Muscle layer of duodenum (tissue), 2 donors: ENCODE measurements at regions not wholly inside any gene's neighbourhood (a gene's known extent, or its start where the extent isn't known, plus 50 kb on each side); places are given as distances from the start of the nearest gene placed in this dataset.
"Not testable (repeated sequence)": the region's sequence is repeated elsewhere in the genome, so short reads cannot be mapped to it uniquely, and the experiment has no call there.

Experiments
- H3K27ac ChIP-seq: one replicate; pipeline ENCODE4 v1.7.0; 2013; ENCODE audit warnings: mild to moderate bottlenecking, low read length
- H3K27me3 ChIP-seq: one replicate; pipeline ENCODE4 v1.7.0; 2013; ENCODE audit warnings: low read depth, mild to moderate bottlenecking, control low read depth, low read length
- H3K36me3 ChIP-seq, 2 donors: one replicate each; pipeline ENCODE4 v1.7.0; 2013; ENCODE audit warnings: low read length in 2 of 2, control low read depth in 1 of 2, mild to moderate bottlenecking in 1 of 2; ENCODE audit not compliant: insufficient read depth in 2 of 2, control insufficient read depth in 1 of 2
- H3K4me1 ChIP-seq, 2 donors: one replicate each; pipeline ENCODE4 v1.7.0; 2013; ENCODE audit warnings: low read length in 2 of 2, mild to moderate bottlenecking in 2 of 2, control low read depth in 1 of 2, moderate library complexity in 1 of 2; ENCODE audit not compliant: insufficient read depth in 2 of 2, control insufficient read depth in 1 of 2
- H3K4me3 ChIP-seq, 2 donors: one replicate each; pipeline ENCODE4 v1.7.0; 2013; ENCODE audit warnings: low read length in 2 of 2, low read depth in 1 of 2, mild to moderate bottlenecking in 1 of 2
- H3K9me3 ChIP-seq, 2 donors: one replicate each; pipeline ENCODE4 v1.7.0; 2013; ENCODE audit warnings: low read length in 2 of 2, control low read depth in 1 of 2, mild to moderate bottlenecking in 1 of 2; ENCODE audit not compliant: control insufficient read depth in 1 of 2
- donor health status: healthy.

- H3K27ac ChIP-seq, H3K4me1 ChIP-seq, H3K4me3 ChIP-seq, H3K27me3 ChIP-seq, H3K9me3 ChIP-seq, H3K36me3 ChIP-seq: not testable (repeated sequence)
Measured at GRCh38 chr22:22376884-22377283, 131.7 kb downstream of the ZNF280B start.

GRCh38 chr22:22377335-22377734, 131.2 kb downstream of the ZNF280B start:
- H3K9me3 ChIP-seq, result no peaks in the 10 kb centered on the region
- no peaks in the 10 kb centered on the region for H3K4me1 ChIP-seq
- no peak overlapping the region for H3K4me3 ChIP-seq
- H3K27me3 ChIP-seq, result peaks cover 9% of the 10 kb centered on the region
- no peaks in the 10 kb centered on the region for H3K36me3 ChIP-seq
- H3K27ac ChIP-seq, result no peak overlapping the region

- no peak overlapping the region for H3K4me3 ChIP-seq
- H3K4me1 ChIP-seq, result no peaks in the 10 kb centered on the region
- peaks cover 9% of the 10 kb centered on the region for H3K27me3 ChIP-seq
- no peak overlapping the region for H3K27ac ChIP-seq
- H3K9me3 ChIP-seq, result no peaks in the 10 kb centered on the region
- no peaks in the 10 kb centered on the region for H3K36me3 ChIP-seq
Measured at GRCh38 chr22:22378446-22379415, 129.8 kb downstream of the ZNF280B start.

DNA sequence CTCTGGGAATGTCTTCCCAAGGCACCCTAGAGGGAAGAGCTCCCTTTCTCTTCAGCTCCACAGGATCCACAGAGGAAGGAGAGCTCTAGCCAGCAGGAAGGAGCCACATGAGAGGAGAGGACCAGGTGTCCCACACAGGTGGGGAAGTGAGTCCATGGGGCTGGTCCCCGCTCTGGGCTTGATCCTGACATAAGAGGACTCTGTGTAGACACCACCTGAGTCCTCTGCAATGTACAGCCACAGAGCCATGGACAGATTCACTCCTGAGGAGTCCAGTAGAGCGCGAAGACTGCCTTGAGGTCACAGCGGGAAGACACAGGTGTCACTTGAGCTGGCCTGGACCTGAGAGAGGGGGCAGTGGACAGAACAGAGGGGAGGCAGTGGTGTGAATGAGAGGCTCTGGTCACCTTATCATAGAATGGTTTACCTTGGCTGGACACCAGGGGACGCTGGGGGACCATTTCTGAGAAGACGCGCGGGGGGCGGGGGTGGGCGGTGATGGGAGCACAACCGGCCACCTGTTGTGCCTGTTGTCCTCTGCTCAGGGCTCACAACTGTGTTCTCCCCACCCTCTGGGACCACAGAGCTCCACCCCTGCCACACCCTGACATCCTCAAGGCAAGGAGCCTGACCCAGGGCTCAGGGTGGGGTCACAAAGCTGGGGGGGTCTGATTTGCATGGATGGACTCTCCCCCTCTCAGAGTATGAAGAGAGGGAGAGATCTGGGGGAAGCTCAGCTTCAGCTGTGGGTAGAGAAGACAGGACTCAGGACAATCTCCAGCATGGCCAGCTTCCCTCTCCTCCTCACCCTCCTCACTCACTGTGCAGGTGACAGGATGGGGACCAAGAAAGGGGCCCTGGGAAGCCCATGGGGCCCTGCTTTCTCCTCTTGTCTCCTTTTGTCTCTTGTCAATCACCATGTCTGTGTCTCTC, 128.2 kb downstream of the ZNF280B start:
- no peak overlapping the region for H3K4me3 ChIP-seq
- H3K9me3 ChIP-seq, result no peaks in the 10 kb centered on the region
- H3K27ac ChIP-seq, result no peak overlapping the region
- peaks cover 8% of the 10 kb centered on the region for H3K27me3 ChIP-seq
- H3K4me1 ChIP-seq, result no peaks in the 10 kb centered on the region
- H3K36me3 ChIP-seq, result no peaks in the 10 kb centered on the region

DNA sequence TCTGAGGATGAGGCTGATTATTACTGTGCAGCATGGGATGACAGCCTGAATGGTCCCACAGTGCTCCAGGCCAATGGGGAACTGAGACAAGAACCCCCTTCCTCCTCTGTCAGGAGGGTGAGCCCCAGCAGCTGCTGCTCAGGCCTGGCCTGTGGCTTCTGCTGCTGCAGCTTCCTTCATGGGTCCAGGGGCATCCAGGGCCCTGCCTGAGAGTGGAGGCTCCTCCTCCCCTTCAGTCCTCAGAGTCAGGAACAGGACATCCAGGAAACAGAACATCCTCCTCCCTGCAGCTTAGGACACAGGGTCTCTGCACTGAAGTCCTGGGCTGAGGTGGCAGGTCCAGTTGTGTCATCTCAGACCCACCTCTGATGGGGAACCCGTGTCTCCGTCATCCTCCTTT, 127.2 kb downstream of the ZNF280B start:
- not testable (repeated sequence) for H3K9me3 ChIP-seq, H3K36me3 ChIP-seq, H3K4me1 ChIP-seq, H3K27me3 ChIP-seq, H3K27ac ChIP-seq, H3K4me3 ChIP-seq

DNA sequence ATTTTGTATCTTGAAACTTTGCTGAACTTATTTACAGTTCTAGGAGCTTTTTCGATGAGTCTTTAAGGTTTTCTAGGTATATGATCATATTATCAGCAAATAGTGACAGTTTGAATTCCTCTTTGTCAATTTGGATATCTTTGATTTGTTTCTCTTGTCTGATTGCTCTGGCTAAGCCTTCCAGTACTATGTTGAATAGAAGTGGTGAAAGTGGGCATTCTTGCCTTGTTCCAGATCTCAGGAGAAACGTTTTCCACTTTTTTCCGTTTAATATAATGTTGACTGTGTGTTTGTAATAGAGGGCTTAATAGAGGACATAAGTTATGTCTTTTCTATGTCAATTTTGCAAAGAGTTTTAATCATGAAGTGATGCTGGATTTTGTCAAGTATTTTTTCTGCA, 124.3 kb downstream of the ZNF280B start:
- Histone ChIP-seq H3K27me3 (peaks cover 9% of the 10 kb centered on the region), H3K4me1 (no peaks in the 10 kb centered on the region)

DNA sequence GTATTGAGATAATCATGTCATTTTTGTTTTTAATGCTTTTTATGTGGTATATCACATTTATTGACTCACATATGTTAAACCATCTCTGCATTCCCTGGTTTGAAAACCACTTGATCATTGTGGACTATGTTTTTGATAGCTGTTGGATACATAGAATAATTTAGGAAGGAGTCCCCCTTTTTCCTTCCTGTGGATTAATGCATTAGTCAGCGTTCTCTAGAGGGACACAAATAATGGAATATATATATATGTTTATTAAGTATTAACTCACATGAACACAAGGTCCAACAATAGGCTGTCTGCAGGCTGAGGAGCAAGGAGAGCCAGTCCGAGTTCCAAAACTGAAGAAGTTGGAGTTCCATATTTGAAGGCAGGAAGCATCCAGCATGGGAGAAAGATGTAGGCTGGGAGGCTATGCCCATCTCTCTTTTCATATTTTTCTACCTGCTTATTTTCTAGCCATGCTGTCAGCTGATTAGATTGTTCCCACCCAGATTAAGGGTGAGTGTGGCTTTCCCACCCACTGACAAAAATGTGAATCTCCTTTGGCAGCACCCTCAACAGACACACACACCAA, 123.8 kb downstream of the ZNF280B start:
- Histone ChIP-seq H3K27me3 (peaks cover 9% of the 10 kb centered on the region), H3K27ac (no peak overlapping the region), H3K9me3 (no peaks in the 10 kb centered on the region), H3K4me3 (no peak overlapping the region), H3K36me3 (no peaks in the 10 kb centered on the region), H3K4me1 (no peaks in the 10 kb centered on the region)

More for the DNA sequence above, 124.3 kb downstream of the ZNF280B start:
- Histone ChIP-seq H3K27ac (no peak overlapping the region), H3K36me3 (no peaks in the 10 kb centered on the region), H3K4me3 (no peak overlapping the region), H3K9me3 (no peaks in the 10 kb centered on the region)

DNA sequence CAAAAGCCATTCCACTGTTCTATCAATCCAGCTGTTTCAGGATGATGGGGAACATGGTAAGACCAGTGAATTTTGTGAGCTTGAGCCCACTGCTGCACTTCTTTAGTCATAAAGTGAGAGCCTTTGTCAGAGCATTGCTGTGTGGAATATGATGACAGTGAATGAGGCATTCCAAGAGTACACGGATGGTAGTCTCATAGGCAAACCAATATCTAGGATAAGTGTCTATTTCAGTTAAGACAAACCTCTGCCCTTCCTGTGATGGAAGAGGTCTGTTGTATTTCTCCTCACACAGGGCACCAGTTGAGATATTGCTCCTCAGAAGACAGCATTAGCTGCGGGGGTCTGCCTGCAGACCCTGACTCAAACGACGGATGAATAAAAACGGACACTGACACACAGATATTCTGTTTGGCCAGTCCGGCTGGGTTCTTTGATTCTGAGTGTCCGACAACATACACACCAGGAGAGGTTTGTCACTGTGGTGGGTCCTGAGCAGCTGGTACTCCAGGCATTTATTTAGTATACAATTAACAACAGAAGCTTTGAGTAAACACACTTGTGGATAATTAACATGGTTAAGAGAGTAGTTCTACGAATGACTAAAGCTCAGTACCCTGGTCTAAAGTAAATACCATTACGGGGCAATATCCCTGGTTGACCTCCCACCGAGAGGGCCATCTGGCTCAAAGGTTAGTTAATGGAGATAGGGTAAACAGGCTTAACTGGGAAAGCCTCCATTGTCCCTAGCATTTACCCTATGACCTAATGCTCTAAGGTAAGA, 121.7 kb downstream of the ZNF280B start:
- no peaks in the 10 kb centered on the region for H3K4me1 ChIP-seq
- H3K9me3 ChIP-seq, result no peaks in the 10 kb centered on the region
- H3K27me3 ChIP-seq, result peaks cover 9% of the 10 kb centered on the region
- H3K36me3 ChIP-seq, result no peaks in the 10 kb centered on the region
- no peak overlapping the region for H3K27ac ChIP-seq
- H3K4me3 ChIP-seq, result no peak overlapping the region

- H3K27me3 ChIP-seq, result peaks cover 9% of the 10 kb centered on the region
- H3K4me1 ChIP-seq, result no peaks in the 10 kb centered on the region
- H3K9me3 ChIP-seq, result peaks cover 2 to 5% of the 10 kb centered on the region in 2 donors
- no peak overlapping the region for H3K4me3 ChIP-seq
- no peak overlapping the region for H3K27ac ChIP-seq
- no peaks in the 10 kb centered on the region for H3K36me3 ChIP-seq
Measured at GRCh38 chr22:22387386-22387736, 121.2 kb downstream of the ZNF280B start.

GRCh38 chr22:22388090-22388489, 120.5 kb downstream of the ZNF280B start:
- no peak overlapping the region for H3K4me3 ChIP-seq
- H3K27ac ChIP-seq, result no peak overlapping the region
- H3K36me3 ChIP-seq, result no peaks in the 10 kb centered on the region
- H3K9me3 ChIP-seq, result peaks cover 4 to 7% of the 10 kb centered on the region in 2 donors
- H3K4me1 ChIP-seq, result no peaks in the 10 kb centered on the region
- H3K27me3 ChIP-seq, result peaks cover 9% of the 10 kb centered on the region
